Breast epithelium (tissue), 4 donors: ENCODE measurements at regions not wholly inside any gene's neighbourhood (a gene's known extent, or its start where the extent isn't known, plus 50 kb on each side); places are given as distances from the start of the nearest gene placed in this dataset.

Experiments used
- DNase-seq, 2 donors: peaks; one replicate each; pipeline ENCODE4 v3.0.0-alpha.2; 2019; ENCODE audit warnings: low spot score in 2 of 2
- H3K27ac ChIP-seq, 2 donors: fragments of 200-600 bp; sonication (generic) in 1 of 2; one replicate each; pipeline ENCODE4 v1.5.1; 2016 to 2019; ENCODE audit warnings: mild to moderate bottlenecking in 1 of 2
- H3K27me3 ChIP-seq, 2 donors: fragments of 200-600 bp; sonication (generic) in 1 of 2; one replicate each; pipeline versions ENCODE4 v1.5.1 to v1.6.0; 2017 to 2019; ENCODE audit warnings: control low read depth in 1 of 2, mild to moderate bottlenecking in 1 of 2
- H3K36me3 ChIP-seq: fragments of 200-600 bp; one replicate; pipeline ENCODE4 v1.5.1; 2019
- H3K4me1 ChIP-seq, 2 donors: fragments of 200-600 bp; sonication (generic); one replicate each; pipeline ENCODE4 v1.5.1; 2016 to 2019; ENCODE audit warnings: control low read depth in 1 of 2
- H3K4me3 ChIP-seq, 3 donors: fragments of 200-600 bp; sonication (generic); 1 replicate in 2 of 3; 2 replicates in 1 of 3; pipeline ENCODE4 v1.5.1; 2016 to 2019; ENCODE audit warnings: mild to moderate bottlenecking in 3 of 3, moderate library complexity in 2 of 3
- H3K9me3 ChIP-seq, 2 donors: fragments of 200-600 bp; sonication (generic) in 1 of 2; one replicate each; pipeline ENCODE4 v1.5.1; 2016 to 2019; ENCODE audit warnings: control low read depth in 1 of 2
- POLR2A ChIP-seq: fragments of 450-650 bp; IDR thresholded peaks from one replicate; pipeline ENCODE4 v1.6.1; 2016; ENCODE audit warnings: antibody characterized with exemption, mild to moderate bottlenecking, moderate library complexity
- POLR2AphosphoS5 ChIP-seq, 3 donors: sonication (generic); formaldehyde crosslinking; IDR thresholded peaks; one replicate each; pipeline ENCODE4 v1.6.1; 2017; ENCODE audit warnings: antibody characterized with exemption in 3 of 3
- intact Hi-C: fragments of 100-400 bp; cut with DNase I; formaldehyde crosslinking; loops from one replicate; pipeline ENCODE4 v1.15.1; 2023; ENCODE audit warnings: low total_unique reads
- TF ChIP-seq, protein P1 (sequence below), 3 donors: fragments of 450-650 bp; IDR thresholded peaks; one replicate each; pipeline ENCODE4 v1.5.1; 2016 to 2017; ENCODE audit warnings: antibody characterized with exemption in 3 of 3, mild to moderate bottlenecking in 3 of 3, moderate library complexity in 3 of 3

- Histone ChIP-seq H3K4me3 (no peak overlapping the region), H3K4me1 (no peaks in the 10 kb centered on the region), H3K9me3 (no peaks in the 10 kb centered on the region), H3K36me3 (no peaks in the 10 kb centered on the region), H3K27ac (no peak overlapping the region), H3K27me3 (no peaks in the 10 kb centered on the region)
- no peak for TF ChIP-seq POLR2AphosphoS5 (IDR thresholded peaks at IDR 0.05)
- TF ChIP-seq POLR2A, result no peak
- TF ChIP-seq, protein P1, sequence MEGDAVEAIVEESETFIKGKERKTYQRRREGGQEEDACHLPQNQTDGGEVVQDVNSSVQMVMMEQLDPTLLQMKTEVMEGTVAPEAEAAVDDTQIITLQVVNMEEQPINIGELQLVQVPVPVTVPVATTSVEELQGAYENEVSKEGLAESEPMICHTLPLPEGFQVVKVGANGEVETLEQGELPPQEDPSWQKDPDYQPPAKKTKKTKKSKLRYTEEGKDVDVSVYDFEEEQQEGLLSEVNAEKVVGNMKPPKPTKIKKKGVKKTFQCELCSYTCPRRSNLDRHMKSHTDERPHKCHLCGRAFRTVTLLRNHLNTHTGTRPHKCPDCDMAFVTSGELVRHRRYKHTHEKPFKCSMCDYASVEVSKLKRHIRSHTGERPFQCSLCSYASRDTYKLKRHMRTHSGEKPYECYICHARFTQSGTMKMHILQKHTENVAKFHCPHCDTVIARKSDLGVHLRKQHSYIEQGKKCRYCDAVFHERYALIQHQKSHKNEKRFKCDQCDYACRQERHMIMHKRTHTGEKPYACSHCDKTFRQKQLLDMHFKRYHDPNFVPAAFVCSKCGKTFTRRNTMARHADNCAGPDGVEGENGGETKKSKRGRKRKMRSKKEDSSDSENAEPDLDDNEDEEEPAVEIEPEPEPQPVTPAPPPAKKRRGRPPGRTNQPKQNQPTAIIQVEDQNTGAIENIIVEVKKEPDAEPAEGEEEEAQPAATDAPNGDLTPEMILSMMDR (IDR thresholded peaks at IDR 0.05), result no peak
- intact Hi-C loops, result no loop called here
- no peak for DNase-seq
Observed at GRCh38 chr2:142575561-142575960, 301.9 kb upstream of the KYNU start.

GRCh38 chr2:142574388-142574787 is 303.1 kb upstream of the KYNU start:
- TF ChIP-seq POLR2A (no peak), POLR2AphosphoS5 (IDR thresholded peaks at IDR 0.05) (no peak)
- TF ChIP-seq, protein P1 (IDR thresholded peaks at IDR 0.05), result no peak
- no peak for DNase-seq
- Histone ChIP-seq H3K4me3 (no peak overlapping the region), H3K27me3 (no peaks in the 10 kb centered on the region), H3K27ac (no peak overlapping the region), H3K4me1 (no peaks in the 10 kb centered on the region), H3K36me3 (no peaks in the 10 kb centered on the region), H3K9me3 (no peaks in the 10 kb centered on the region)
- intact Hi-C loops, result loop anchor here (1.0 kb wide), 1 partner anchor 8 kb away; no protein-coding TSS in a partner anchor

- H3K9me3 ChIP-seq, result no peaks in the 10 kb centered on the region
- no peaks in the 10 kb centered on the region for H3K27me3 ChIP-seq
- H3K4me1 ChIP-seq, result no peaks in the 10 kb centered on the region
- no peak overlapping the region for H3K27ac ChIP-seq
- no peak for TF ChIP-seq POLR2A
- TF ChIP-seq, protein P1 (IDR thresholded peaks at IDR 0.05), result no peak
- no peak for TF ChIP-seq POLR2AphosphoS5 (IDR thresholded peaks at IDR 0.05)
- no peaks in the 10 kb centered on the region for H3K36me3 ChIP-seq
- H3K4me3 ChIP-seq, result no peak overlapping the region
- DNase-seq, result no peak
- intact Hi-C loops, result loop anchor here (2.0 kb wide), 1 partner anchor 56 kb away; no protein-coding TSS in a partner anchor
Observed at GRCh38 chr2:142572346-142573132, 304.9 kb upstream of the KYNU start.

DNA sequence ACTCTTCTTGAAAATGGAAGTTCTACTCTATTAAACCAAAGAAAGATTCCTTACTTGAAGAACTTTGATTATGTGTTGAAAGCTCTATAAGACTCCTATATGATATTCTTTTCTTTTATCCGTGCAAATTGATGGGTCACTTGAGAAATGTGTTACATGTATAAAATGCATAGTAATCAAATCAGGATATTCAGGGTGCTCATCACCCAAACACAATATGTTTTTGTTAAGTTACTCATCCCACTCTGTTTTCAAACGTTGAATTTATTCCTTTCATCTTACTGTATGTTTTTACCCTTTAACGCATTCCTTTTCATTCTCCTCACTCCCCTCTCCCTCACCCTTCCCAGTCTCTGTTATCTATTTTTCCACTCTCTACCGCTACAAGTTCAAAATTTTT is 305.5 kb upstream of the KYNU start:
- Histone ChIP-seq H3K4me3 (no peak overlapping the region), H3K27ac (no peak overlapping the region), H3K27me3 (no peaks in the 10 kb centered on the region), H3K4me1 (no peaks in the 10 kb centered on the region), H3K36me3 (no peaks in the 10 kb centered on the region), H3K9me3 (no peaks in the 10 kb centered on the region)
- intact Hi-C loops, result loop anchor here (2.0 kb wide), 1 partner anchor 57 kb away; no protein-coding TSS in a partner anchor
- no peak for DNase-seq
- no peak for TF ChIP-seq POLR2A
- TF ChIP-seq POLR2AphosphoS5 (IDR thresholded peaks at IDR 0.05), result no peak
- TF ChIP-seq, protein P1 (IDR thresholded peaks at IDR 0.05), result no peak

GRCh38 chr2:142562900-142563299 is 314.6 kb upstream of the KYNU start:
- Histone ChIP-seq H3K4me1 (no peaks in the 10 kb centered on the region), H3K9me3 (peaks cover 0 to 12% of the 10 kb centered on the region in 2 donors), H3K4me3 (no peak overlapping the region), H3K36me3 (no peaks in the 10 kb centered on the region), H3K27ac (no peak overlapping the region), H3K27me3 (no peaks in the 10 kb centered on the region)
- no peak for DNase-seq
- intact Hi-C loops, result no loop called here
- TF ChIP-seq POLR2AphosphoS5 (IDR thresholded peaks at IDR 0.05) (no peak), POLR2A (no peak)
- TF ChIP-seq, protein P1 (IDR thresholded peaks at IDR 0.05), result no peak
